ENCODE measurements at regions not wholly inside any gene's neighbourhood (a gene's known extent, or its start where the extent isn't known, plus 50 kb on each side); places are given as distances from the start of the nearest gene placed in this dataset.

- TF ChIP-seq JUN (IDR thresholded peaks at IDR 0.05; ENCODE audit: low read depth, low read length) (no peak), MAFK (IDR thresholded peaks at IDR 0.05; ENCODE audit: low read depth, low read length) (no peak), EZH2 (IDR thresholded peaks at IDR 0.05; ENCODE audit: low read depth, low read length, severe bottlenecking) (no peak), PHF8 (conservative IDR thresholded peaks at IDR 0.05; ENCODE audit: low read depth, low read length) (no peak), TCF12 (IDR thresholded peaks at IDR 0.05; ENCODE audit: low read depth, low read length) (no peak), NRF1 (IDR thresholded peaks at IDR 0.05; ENCODE audit: low read depth, low read length) (no peak)
Measured at GRCh38 chr4:175109933-175110332, 191.8 kb downstream of the ADAM29 start.

Data from H1 (cell line).